ENCODE measurements at regions not wholly inside any gene's neighbourhood (a gene's known extent, or its start where the extent isn't known, plus 50 kb on each side); places are given as distances from the start of the nearest gene placed in this dataset.
"Not testable (repeated sequence)": the region's sequence is repeated elsewhere in the genome, so short reads cannot be mapped to it uniquely, and the experiment has no call there.

- no peak for DNase-seq (ENCODE audit: low spot score)
Measured at GRCh38 chr5:1652873-1653697, 129.3 kb upstream of the LPCAT1 start.

GRCh38 chr5:1651971-1652872 lies 128.5 kb upstream of the LPCAT1 start:
- no peak for DNase-seq (ENCODE audit: low spot score)

- DNase-seq (ENCODE audit: low spot score), result no peak
Measured at GRCh38 chr5:1651250-1651649, 127.5 kb upstream of the LPCAT1 start.

- no peak for DNase-seq (ENCODE audit: low spot score)
Measured at GRCh38 chr5:1649554-1649953, 125.8 kb upstream of the LPCAT1 start.

GRCh38 chr5:1648806-1649205 lies 125.0 kb upstream of the LPCAT1 start:
- no peak for DNase-seq (ENCODE audit: low spot score)

GRCh38 chr5:1647580-1647979 lies 123.8 kb upstream of the LPCAT1 start:
- no peak for DNase-seq (ENCODE audit: low spot score)

GRCh38 chr5:1644810-1645571 lies 121.2 kb upstream of the LPCAT1 start:
- peak; percentile 87 for DNase-seq (ENCODE audit: low spot score)

GRCh38 chr5:1644393-1644809 lies 120.6 kb upstream of the LPCAT1 start:
- not testable (repeated sequence) for DNase-seq (ENCODE audit: low spot score)

- DNase-seq (ENCODE audit: low spot score), result no peak
Measured at GRCh38 chr5:1643651-1644392, 120.1 kb upstream of the LPCAT1 start.

GRCh38 chr5:1642621-1643061 lies 118.9 kb upstream of the LPCAT1 start:
- DNase-seq (ENCODE audit: low spot score), result no peak

- no peak for DNase-seq (ENCODE audit: low spot score)
Measured at GRCh38 chr5:1642221-1642620, 118.5 kb upstream of the LPCAT1 start.

- DNase-seq (ENCODE audit: low spot score), result peak; percentile 78
Measured at GRCh38 chr5:1641560-1642166, 117.9 kb upstream of the LPCAT1 start.

GRCh38 chr5:1641041-1641440 lies 117.3 kb upstream of the LPCAT1 start:
- no peak for DNase-seq (ENCODE audit: low spot score)

- no peak for DNase-seq (ENCODE audit: low spot score)
Measured at GRCh38 chr5:1640421-1640881, 116.7 kb upstream of the LPCAT1 start.

GRCh38 chr5:1639757-1640156 lies 116.0 kb upstream of the LPCAT1 start:
- no peak for DNase-seq (ENCODE audit: low spot score)

GRCh38 chr5:1638658-1639400 lies 115.1 kb upstream of the LPCAT1 start:
- DNase-seq (ENCODE audit: low spot score), result no peak

- DNase-seq (ENCODE audit: low spot score), result no peak
Measured at GRCh38 chr5:1637639-1638481, 114.1 kb upstream of the LPCAT1 start.

- DNase-seq (ENCODE audit: low spot score), result no peak
Measured at GRCh38 chr5:1636981-1637638, 113.3 kb upstream of the LPCAT1 start.

Measured in LoVo (cell line).